SK-N-SH treated with all-trans-retinoic acid at 6 μM for 48 hours (cell line): ENCODE measurements at regions not wholly inside any gene's neighbourhood (a gene's known extent, or its start where the extent isn't known, plus 50 kb on each side); places are given as distances from the start of the nearest gene placed in this dataset.

Experiments
- ARNTL ChIP-seq: fragments of 450-650 bp; formaldehyde crosslinking; IDR thresholded peaks from 2 replicates; pipeline ENCODE4 v1.5.0; 2020; ENCODE audit warnings: low read depth, mild to moderate bottlenecking, moderate library complexity, borderline replicate concordance
- CREB5 ChIP-seq: fragments of 250-450 bp; sonication (Bioruptor Pico); IDR thresholded peaks from 2 replicates; pipeline ENCODE4 v1.5.1; 2020; ENCODE audit warnings: low read depth, mild to moderate bottlenecking, moderate library complexity
- CSDC2 ChIP-seq: fragments of 250-450 bp; sonication (Bioruptor Pico); IDR thresholded peaks from 2 replicates; pipeline ENCODE4 v1.5.0; 2020; ENCODE audit warnings: mild to moderate bottlenecking, moderate library complexity
- CSRNP3 ChIP-seq: fragments of 250-450 bp; sonication (Bioruptor Pico); IDR thresholded peaks from 2 replicates; pipeline ENCODE4 v1.5.1; 2021; ENCODE audit warnings: mild to moderate bottlenecking, moderate library complexity
- ESRRG ChIP-seq: fragments of 250-450 bp; sonication (Bioruptor Pico); IDR thresholded peaks from 2 replicates; pipeline ENCODE4 v1.6.1; 2021; ENCODE audit warnings: mild to moderate bottlenecking
- ISL1 ChIP-seq: fragments of 250-450 bp; sonication (Bioruptor Pico); IDR thresholded peaks from 2 replicates; pipeline ENCODE4 v2.1.2; 2022; ENCODE audit warnings: mild to moderate bottlenecking, moderate library complexity
- PATZ1 ChIP-seq: fragments of 250-450 bp; sonication (Bioruptor Pico); IDR thresholded peaks from 2 replicates; pipeline ENCODE4 v1.8.0; 2020; ENCODE audit warnings: mild to moderate bottlenecking, moderate library complexity, borderline replicate concordance
- PPARA ChIP-seq: fragments of 250-450 bp; sonication (Bioruptor Pico); IDR thresholded peaks from 2 replicates; pipeline ENCODE4 v1.5.0; 2020; ENCODE audit warnings: mild to moderate bottlenecking, borderline replicate concordance
- RARB ChIP-seq: fragments of 250-450 bp; sonication (Bioruptor Pico); IDR thresholded peaks from 2 replicates; pipeline ENCODE4 v1.8.0; 2021; ENCODE audit warnings: mild to moderate bottlenecking, moderate library complexity
- TCF4 ChIP-seq: fragments of 250-450 bp; sonication (Bioruptor Pico); IDR thresholded peaks from 2 replicates; pipeline ENCODE4 v1.8.0; 2021; ENCODE audit warnings: mild to moderate bottlenecking, moderate library complexity, borderline replicate concordance
- TSHZ2 ChIP-seq: fragments of 250-450 bp; sonication (Bioruptor Pico); IDR thresholded peaks from 2 replicates; pipeline ENCODE4 v1.5.0; 2020; ENCODE audit warnings: mild to moderate bottlenecking, moderate library complexity
- ZFP30 ChIP-seq: fragments of 450-650 bp; formaldehyde crosslinking; IDR thresholded peaks from 2 replicates; pipeline ENCODE4 v1.5.0; 2022; ENCODE audit warnings: mild to moderate bottlenecking, moderate library complexity
- ZNF8 ChIP-seq: fragments of 450-650 bp; formaldehyde crosslinking; IDR thresholded peaks from 2 replicates; pipeline ENCODE4 v1.5.0; 2020; ENCODE audit warnings: mild to moderate bottlenecking, moderate library complexity

- no peak for TF ChIP-seq TSHZ2 (CRISPR knock-in tag)
- no peak for TF ChIP-seq ESRRG (CRISPR knock-in tag)
- no peak for TF ChIP-seq ZFP30 (CRISPR knock-in tag)
- TF ChIP-seq TCF4 (CRISPR knock-in tag), result no peak
- no peak for TF ChIP-seq CSRNP3
- no peak for TF ChIP-seq CSDC2 (CRISPR knock-in tag)
- no peak for TF ChIP-seq PATZ1 (CRISPR knock-in tag)
- TF ChIP-seq CREB5 (CRISPR knock-in tag), result no peak
- no peak for TF ChIP-seq ZNF8
- no peak for TF ChIP-seq ARNTL (CRISPR knock-in tag)
- TF ChIP-seq ISL1 (CRISPR knock-in tag), result no peak
- no peak for TF ChIP-seq PPARA
- TF ChIP-seq RARB (CRISPR knock-in tag), result no peak
These were observed 310.0 kb downstream of the FOXA2 start for GRCh38 chr20:22274330-22274729.
